Liver (tissue), 8 donors: ENCODE measurements at regions not wholly inside any gene's neighbourhood (a gene's known extent, or its start where the extent isn't known, plus 50 kb on each side); places are given as distances from the start of the nearest gene placed in this dataset.

Source experiments
- DNase-seq: peaks from one replicate; pipeline ENCODE4 v3.0.0-alpha.2; 2017; ENCODE audit warnings: low spot score
- H3K27ac ChIP-seq, 2 donors: one replicate each; pipeline ENCODE4 v1.7.0; 2013; ENCODE audit warnings: inconsistent platforms in 2 of 2, low read length in 2 of 2, control low read depth in 1 of 2, low read depth in 1 of 2, mild to moderate bottlenecking in 1 of 2
- H3K27me3 ChIP-seq, 4 donors: one replicate each; pipeline versions ENCODE4 v1.6.1 to v1.7.0; 2013; ENCODE audit warnings: low read length in 3 of 4, inconsistent platforms in 1 of 4, mild to moderate bottlenecking in 1 of 4, moderate library complexity in 1 of 4; ENCODE audit not compliant: control insufficient read depth in 4 of 4, insufficient read depth in 4 of 4
- H3K36me3 ChIP-seq, 4 donors: one replicate each; pipeline versions ENCODE4 v1.6.1 to v1.7.0; 2013; ENCODE audit warnings: low read length in 3 of 4, mild to moderate bottlenecking in 3 of 4, low read depth in 1 of 4, moderate library complexity in 1 of 4; ENCODE audit not compliant: control insufficient read depth in 4 of 4, insufficient read depth in 3 of 4
- H3K4me1 ChIP-seq, 4 donors: one replicate each; pipeline versions ENCODE4 v1.6.1 to v1.7.0; 2013; ENCODE audit warnings: low read length in 3 of 4, mild to moderate bottlenecking in 3 of 4, moderate library complexity in 1 of 4; ENCODE audit not compliant: control insufficient read depth in 4 of 4, insufficient read depth in 4 of 4
- H3K4me3 ChIP-seq, 3 donors: one replicate each; pipeline versions ENCODE4 v1.6.1 to v1.7.0; 2013; ENCODE audit warnings: low read length in 3 of 3, control low read depth in 1 of 3, low read depth in 1 of 3, mild to moderate bottlenecking in 1 of 3
- H3K9ac ChIP-seq, 2 donors: one replicate each; pipeline ENCODE4 v1.7.0; 2013; ENCODE audit warnings: low read length in 2 of 2, mild to moderate bottlenecking in 2 of 2, moderate library complexity in 2 of 2, control low read depth in 1 of 2, low read depth in 1 of 2
- H3K9me3 ChIP-seq, 4 donors: one replicate each; pipeline versions ENCODE4 v1.6.1 to v1.7.0; 2013; ENCODE audit warnings: low read length in 3 of 4; ENCODE audit not compliant: control insufficient read depth in 4 of 4
- EGR1 ChIP-seq, 2 donors: IDR thresholded peaks; 2 replicates each; pipeline ENCODE4 v1.6.1; 2016 to 2018; ENCODE audit warnings: antibody characterized with exemption in 2 of 2, low read depth in 2 of 2
- FOXA1 ChIP-seq: IDR thresholded peaks from 2 replicates; pipeline ENCODE4 v1.6.1; 2016; ENCODE audit warnings: antibody characterized with exemption
- FOXA2 ChIP-seq: IDR thresholded peaks from 2 replicates; pipeline ENCODE4 v1.6.1; 2016; ENCODE audit warnings: antibody characterized with exemption
- GABPA ChIP-seq, 2 donors: IDR thresholded peaks in 1 of 2; conservative IDR thresholded peaks in 1 of 2; 2 replicates each; pipeline ENCODE4 v1.6.1; 2016; ENCODE audit warnings: antibody characterized with exemption in 2 of 2, mild to moderate bottlenecking in 1 of 2, moderate library complexity in 1 of 2
- HNF4G ChIP-seq: IDR thresholded peaks from 2 replicates; pipeline ENCODE4 v1.6.1; 2016; ENCODE audit warnings: antibody characterized with exemption
- NR2F2 ChIP-seq: IDR thresholded peaks from 2 replicates; pipeline ENCODE4 v1.6.1; 2016; ENCODE audit warnings: antibody characterized with exemption
- RAD21 ChIP-seq, 2 donors: IDR thresholded peaks; 2 replicates each; pipeline ENCODE4 v1.6.1; 2016; ENCODE audit warnings: antibody characterized with exemption in 2 of 2, mild to moderate bottlenecking in 2 of 2
- RXRA ChIP-seq, 2 donors: IDR thresholded peaks; 2 replicates each; pipeline ENCODE4 v1.6.1; 2017 to 2018; ENCODE audit warnings: antibody characterized with exemption in 2 of 2, mild to moderate bottlenecking in 1 of 2
- SP1 ChIP-seq: IDR thresholded peaks from 2 replicates; pipeline ENCODE4 v1.6.1; 2018; ENCODE audit warnings: antibody characterized with exemption, mild to moderate bottlenecking
- TAF1 ChIP-seq: conservative IDR thresholded peaks from 2 replicates; pipeline ENCODE4 v1.6.1; 2016; ENCODE audit warnings: antibody characterized with exemption, mild to moderate bottlenecking
- YY1 ChIP-seq: IDR thresholded peaks from 2 replicates; pipeline ENCODE4 v1.6.1; 2016; ENCODE audit warnings: antibody characterized with exemption, mild to moderate bottlenecking
- WGBS: extraction: QIAGEN DNeasy Blood & Tissue Kit; methylation state at CpG from one replicate; pipeline ENCODE4 v1.1.7; 2013; 5-methylcytosine and 5-hydroxymethylcytosine counted together
- TF ChIP-seq, protein P1 (sequence below): IDR thresholded peaks from 2 replicates; pipeline ENCODE4 v1.6.1; 2016; ENCODE audit warnings: antibody characterized with exemption
- TF ChIP-seq, protein P2 (sequence below): IDR thresholded peaks from 2 replicates; pipeline ENCODE4 v1.6.1; 2016; ENCODE audit warnings: antibody characterized with exemption
- TF ChIP-seq, protein P3 (sequence below): IDR thresholded peaks from 2 replicates; pipeline ENCODE4 v1.6.1; 2016; ENCODE audit warnings: antibody characterized with exemption
- TF ChIP-seq, protein P4 (sequence below): fragments of 150-350 bp; IDR thresholded peaks from 2 replicates; pipeline ENCODE4 v1.5.1; 2017; ENCODE audit warnings: improper control_type of control experiment, low read depth, low read length; ENCODE audit not compliant: missing input control
- donor health status: healthy.
- donor health status: healthy.
- donor health status: healthy.
- donor health status: healthy.
- donor health status: healthy.

DNA sequence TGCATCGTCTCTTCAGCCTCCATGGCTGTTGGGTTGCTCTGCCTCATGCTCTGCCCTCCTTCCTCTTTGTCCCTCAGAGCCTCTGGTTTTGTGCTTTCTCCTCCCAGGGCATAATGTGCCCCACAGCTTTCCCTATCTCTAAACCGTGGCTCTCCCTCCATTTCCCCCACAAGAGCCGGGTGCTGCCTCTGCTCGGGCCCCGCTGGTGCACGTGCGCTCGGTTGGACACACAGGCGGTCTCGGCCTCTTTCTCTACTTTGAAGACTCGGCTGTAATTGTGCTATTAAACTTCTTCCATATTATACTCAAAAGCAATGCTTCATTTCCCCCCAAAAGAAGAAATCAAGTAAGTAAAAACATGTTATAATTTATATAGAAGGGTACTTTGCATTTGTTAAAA, 109.7 kb upstream of the KLF14 start:
- Histone ChIP-seq H3K4me1 (no peaks in the 10 kb centered on the region), H3K36me3 (no peaks in the 10 kb centered on the region), H3K27ac (no peak overlapping the region), H3K4me3 (no peak overlapping the region), H3K9me3 (no peaks in the 10 kb centered on the region), H3K27me3 (no peaks in the 10 kb centered on the region), H3K9ac (no peak overlapping the region)
- WGBS, result 91% methylated on average over 11 of the region's 11 CpGs
- no peak for DNase-seq
- TF ChIP-seq NR2F2 (no peak), FOXA1 (no peak), YY1 (no peak), RAD21 (IDR thresholded peaks at IDR 0.05) (no peak), RXRA (IDR thresholded peaks at IDR 0.05) (no peak)
- TF ChIP-seq, protein P1, sequence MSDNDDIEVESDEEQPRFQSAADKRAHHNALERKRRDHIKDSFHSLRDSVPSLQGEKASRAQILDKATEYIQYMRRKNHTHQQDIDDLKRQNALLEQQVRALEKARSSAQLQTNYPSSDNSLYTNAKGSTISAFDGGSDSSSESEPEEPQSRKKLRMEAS, result no peak

DNA sequence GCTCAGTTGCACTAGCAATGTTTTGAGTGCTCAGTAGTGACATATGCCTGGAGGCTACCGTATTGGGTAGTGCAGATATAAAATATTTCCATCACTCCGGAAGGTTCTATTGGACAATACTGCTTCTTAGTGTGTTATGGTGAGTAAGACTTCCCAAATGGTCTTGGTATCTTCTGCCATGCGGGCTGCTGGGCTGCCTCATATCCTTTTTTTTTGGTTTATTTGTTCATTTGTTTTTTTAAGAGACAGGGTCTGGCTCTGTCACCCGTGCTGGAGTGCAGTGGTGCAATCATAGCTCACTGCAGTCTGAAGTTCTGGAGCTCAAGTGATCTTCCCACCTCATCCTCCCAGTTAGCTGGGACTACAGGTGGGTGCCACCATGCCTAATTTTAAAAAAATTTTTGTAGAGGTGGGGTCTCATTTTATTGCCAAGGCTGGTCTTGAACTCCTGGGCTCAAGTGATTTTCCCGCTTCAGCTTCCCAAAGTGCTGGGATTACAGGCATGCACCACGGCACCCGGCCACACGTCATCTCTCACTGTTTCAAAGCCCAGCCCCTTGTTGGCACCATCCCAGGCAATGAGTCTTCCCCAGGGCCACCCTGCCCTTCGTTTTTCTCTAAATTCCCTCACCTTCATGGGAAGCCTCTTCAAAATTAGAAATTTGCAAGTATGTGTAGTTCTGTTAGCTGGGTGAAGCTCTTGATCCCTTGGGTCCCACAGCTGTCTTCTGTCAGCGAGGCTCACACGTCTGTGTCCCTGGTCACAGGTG, 111.0 kb upstream of the KLF14 start:
- TF ChIP-seq, protein P1, result no peak
- TF ChIP-seq FOXA2 (no peak), FOXA1 (no peak), EGR1 (IDR thresholded peaks at IDR 0.05; ENCODE audit: low read depth in 2 of 2) (no peak)
- TF ChIP-seq, protein P2, sequence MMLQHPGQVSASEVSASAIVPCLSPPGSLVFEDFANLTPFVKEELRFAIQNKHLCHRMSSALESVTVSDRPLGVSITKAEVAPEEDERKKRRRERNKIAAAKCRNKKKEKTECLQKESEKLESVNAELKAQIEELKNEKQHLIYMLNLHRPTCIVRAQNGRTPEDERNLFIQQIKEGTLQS, result no peak
- TF ChIP-seq, protein P3, sequence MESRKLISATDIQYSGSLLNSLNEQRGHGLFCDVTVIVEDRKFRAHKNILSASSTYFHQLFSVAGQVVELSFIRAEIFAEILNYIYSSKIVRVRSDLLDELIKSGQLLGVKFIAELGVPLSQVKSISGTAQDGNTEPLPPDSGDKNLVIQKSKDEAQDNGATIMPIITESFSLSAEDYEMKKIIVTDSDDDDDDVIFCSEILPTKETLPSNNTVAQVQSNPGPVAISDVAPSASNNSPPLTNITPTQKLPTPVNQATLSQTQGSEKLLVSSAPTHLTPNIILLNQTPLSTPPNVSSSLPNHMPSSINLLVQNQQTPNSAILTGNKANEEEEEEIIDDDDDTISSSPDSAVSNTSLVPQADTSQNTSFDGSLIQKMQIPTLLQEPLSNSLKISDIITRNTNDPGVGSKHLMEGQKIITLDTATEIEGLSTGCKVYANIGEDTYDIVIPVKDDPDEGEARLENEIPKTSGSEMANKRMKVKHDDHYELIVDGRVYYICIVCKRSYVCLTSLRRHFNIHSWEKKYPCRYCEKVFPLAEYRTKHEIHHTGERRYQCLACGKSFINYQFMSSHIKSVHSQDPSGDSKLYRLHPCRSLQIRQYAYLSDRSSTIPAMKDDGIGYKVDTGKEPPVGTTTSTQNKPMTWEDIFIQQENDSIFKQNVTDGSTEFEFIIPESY, result no peak
- no peaks in the 10 kb centered on the region for H3K27me3 ChIP-seq
- H3K27ac ChIP-seq, result no peak overlapping the region
- no peaks in the 10 kb centered on the region for H3K4me1 ChIP-seq
- no peaks in the 10 kb centered on the region for H3K36me3 ChIP-seq
- H3K9ac ChIP-seq, result no peak overlapping the region
- H3K9me3 ChIP-seq, result no peaks in the 10 kb centered on the region
- no peak overlapping the region for H3K4me3 ChIP-seq
- 83% methylated on average over 11 of the region's 11 CpGs for WGBS
- no peak for DNase-seq

DNA sequence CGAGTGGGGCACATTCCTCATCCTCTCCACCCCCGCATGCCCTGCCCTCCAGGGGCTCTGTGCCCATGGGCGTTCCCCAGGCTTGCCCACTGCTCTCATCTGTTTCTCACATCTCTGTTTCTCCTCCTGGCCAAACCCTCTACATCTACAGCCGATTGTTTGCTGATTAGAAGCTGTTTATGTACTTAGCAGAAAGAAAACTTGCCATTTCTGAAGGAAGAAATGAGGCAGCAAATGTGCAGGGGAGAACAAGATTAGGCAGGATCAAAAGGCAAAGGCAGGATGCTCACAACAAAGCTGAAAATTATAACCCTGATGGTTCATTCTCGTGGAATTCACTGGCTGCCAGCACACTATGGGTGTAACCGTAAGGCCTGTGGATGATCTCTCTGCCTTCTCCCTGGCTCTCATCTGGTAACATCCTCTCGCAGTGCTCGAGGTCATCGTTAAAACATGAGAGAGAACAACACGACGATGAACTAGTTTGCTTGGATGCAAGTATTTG, 111.6 kb upstream of the KLF14 start:
- H3K27me3 ChIP-seq, result no peaks in the 10 kb centered on the region
- TF ChIP-seq HNF4G (no peak), FOXA1 (no peak), GABPA (IDR thresholded peaks at IDR 0.05 in 1 of 2, conservative IDR thresholded peaks at IDR 0.05 in 1 of 2) (no peak), TAF1 (no peak), SP1 (no peak), EGR1 (IDR thresholded peaks at IDR 0.05; ENCODE audit: low read depth in 2 of 2) (no peak), RAD21 (IDR thresholded peaks at IDR 0.05) (no peak)
- TF ChIP-seq, protein P3, result no peak
- TF ChIP-seq, protein P4, sequence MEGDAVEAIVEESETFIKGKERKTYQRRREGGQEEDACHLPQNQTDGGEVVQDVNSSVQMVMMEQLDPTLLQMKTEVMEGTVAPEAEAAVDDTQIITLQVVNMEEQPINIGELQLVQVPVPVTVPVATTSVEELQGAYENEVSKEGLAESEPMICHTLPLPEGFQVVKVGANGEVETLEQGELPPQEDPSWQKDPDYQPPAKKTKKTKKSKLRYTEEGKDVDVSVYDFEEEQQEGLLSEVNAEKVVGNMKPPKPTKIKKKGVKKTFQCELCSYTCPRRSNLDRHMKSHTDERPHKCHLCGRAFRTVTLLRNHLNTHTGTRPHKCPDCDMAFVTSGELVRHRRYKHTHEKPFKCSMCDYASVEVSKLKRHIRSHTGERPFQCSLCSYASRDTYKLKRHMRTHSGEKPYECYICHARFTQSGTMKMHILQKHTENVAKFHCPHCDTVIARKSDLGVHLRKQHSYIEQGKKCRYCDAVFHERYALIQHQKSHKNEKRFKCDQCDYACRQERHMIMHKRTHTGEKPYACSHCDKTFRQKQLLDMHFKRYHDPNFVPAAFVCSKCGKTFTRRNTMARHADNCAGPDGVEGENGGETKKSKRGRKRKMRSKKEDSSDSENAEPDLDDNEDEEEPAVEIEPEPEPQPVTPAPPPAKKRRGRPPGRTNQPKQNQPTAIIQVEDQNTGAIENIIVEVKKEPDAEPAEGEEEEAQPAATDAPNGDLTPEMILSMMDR, result no peak
- TF ChIP-seq, protein P2, result no peak
- TF ChIP-seq, protein P1, result no peak

More for the DNA sequence above, 111.6 kb upstream of the KLF14 start:
- Histone ChIP-seq H3K9ac (no peak overlapping the region), H3K4me1 (no peaks in the 10 kb centered on the region), H3K4me3 (no peak overlapping the region), H3K27ac (no peak overlapping the region), H3K9me3 (no peaks in the 10 kb centered on the region), H3K36me3 (no peaks in the 10 kb centered on the region)
- 72% methylated on average over 11 of the region's 11 CpGs for WGBS
- DNase-seq, result no peak
